GM23338 (cell line): ENCODE measurements at regions not wholly inside any gene's neighbourhood (a gene's known extent, or its start where the extent isn't known, plus 50 kb on each side); places are given as distances from the start of the nearest gene placed in this dataset.

Source experiments
- CREB1 ChIP-seq: fragments of 250-450 bp; sonication (Bioruptor Pico); IDR thresholded peaks from 2 replicates; pipeline ENCODE4 v1.5.0; 2020; ENCODE audit warnings: low read depth, mild to moderate bottlenecking, moderate library complexity
- CTCF ChIP-seq, 2 experiments: fragments of 200-600 bp in 1 of 2; sonication (generic) in 1 of 2; conservative IDR thresholded peaks; 2 replicates each; pipeline versions ENCODE4 v1.5.1 to v1.6.1; 2016 to 2017; ENCODE audit warnings: antibody characterized with exemption in 2 of 2, low read depth in 2 of 2, mild to moderate bottlenecking in 2 of 2, moderate library complexity in 1 of 2
- EZH2phosphoT487 ChIP-seq: fragments of 200-600 bp; sonication (generic); IDR thresholded peaks from one replicate; pipeline ENCODE4 v1.8.1; 2018; ENCODE audit warnings: antibody characterized with exemption; ENCODE audit not compliant: unreplicated experiment
- JUNB ChIP-seq: IDR thresholded peaks from one replicate; pipeline ENCODE4 v1.6.1; 2016; ENCODE audit warnings: antibody characterized with exemption; ENCODE audit not compliant: unreplicated experiment
- NANOG ChIP-seq: IDR thresholded peaks from 2 replicates; pipeline ENCODE4 v1.6.1; 2016; ENCODE audit warnings: antibody characterized with exemption, borderline replicate concordance
- POLR2AphosphoS5 ChIP-seq: IDR thresholded peaks from 2 replicates; pipeline ENCODE4 v1.6.1; 2016; ENCODE audit warnings: antibody characterized with exemption, low read depth
- REST ChIP-seq: IDR thresholded peaks from one replicate; pipeline ENCODE4 v1.6.1; 2018; ENCODE audit warnings: antibody characterized with exemption; ENCODE audit not compliant: unreplicated experiment
- STAT1 ChIP-seq: IDR thresholded peaks from one replicate; pipeline ENCODE4 v1.6.1; 2016; ENCODE audit warnings: antibody characterized with exemption; ENCODE audit not compliant: unreplicated experiment
- ZNF114 ChIP-seq: fragments of 250-450 bp; sonication (Bioruptor Pico); IDR thresholded peaks from 2 replicates; pipeline ENCODE4 v1.5.0; 2020; ENCODE audit warnings: mild to moderate bottlenecking, moderate library complexity
- ZNF331 ChIP-seq: fragments of 250-450 bp; sonication (Bioruptor Pico); IDR thresholded peaks from 2 replicates; pipeline ENCODE4 v1.5.0; 2020; ENCODE audit warnings: low read depth, mild to moderate bottlenecking, moderate library complexity
- ZNF462 ChIP-seq: fragments of 250-450 bp; sonication (Bioruptor Pico); IDR thresholded peaks from 2 replicates; pipeline ENCODE4 v1.5.0; 2020; ENCODE audit warnings: mild to moderate bottlenecking, moderate library complexity
- TF ChIP-seq, protein P1 (sequence below): IDR thresholded peaks from 2 replicates; pipeline ENCODE4 v1.6.1; 2016; ENCODE audit warnings: antibody characterized with exemption

- TF ChIP-seq ZNF462 (no peak), EZH2phosphoT487 (no peak), CREB1 (CRISPR knock-in tag) (no peak), ZNF331 (CRISPR knock-in tag) (no peak), JUNB (no peak), POLR2AphosphoS5 (no peak), NANOG (no peak), STAT1 (no peak), ZNF114 (CRISPR knock-in tag) (no peak), REST (no peak), CTCF (conservative IDR thresholded peaks at IDR 0.05; ENCODE audit: low read depth in 2 of 2) (no peak)
- TF ChIP-seq, protein P1, sequence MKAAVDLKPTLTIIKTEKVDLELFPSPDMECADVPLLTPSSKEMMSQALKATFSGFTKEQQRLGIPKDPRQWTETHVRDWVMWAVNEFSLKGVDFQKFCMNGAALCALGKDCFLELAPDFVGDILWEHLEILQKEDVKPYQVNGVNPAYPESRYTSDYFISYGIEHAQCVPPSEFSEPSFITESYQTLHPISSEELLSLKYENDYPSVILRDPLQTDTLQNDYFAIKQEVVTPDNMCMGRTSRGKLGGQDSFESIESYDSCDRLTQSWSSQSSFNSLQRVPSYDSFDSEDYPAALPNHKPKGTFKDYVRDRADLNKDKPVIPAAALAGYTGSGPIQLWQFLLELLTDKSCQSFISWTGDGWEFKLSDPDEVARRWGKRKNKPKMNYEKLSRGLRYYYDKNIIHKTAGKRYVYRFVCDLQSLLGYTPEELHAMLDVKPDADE: no peak
These were observed 97.0 kb upstream of the NR4A3 start (continued) for GRCh38 chr9:99724640-99725039.
